Activated CD8-positive, alpha-beta memory T cell treated with anti-CD3 and anti-CD28 coated beads for 36 hours (primary cell): ENCODE measurements at regions not wholly inside any gene's neighbourhood (a gene's known extent, or its start where the extent isn't known, plus 50 kb on each side); places are given as distances from the start of the nearest gene placed in this dataset.
"Not testable (repeated sequence)": the region's sequence is repeated elsewhere in the genome, so short reads cannot be mapped to it uniquely, and the experiment has no call there.

Source experiments
- CTCF ChIA-PET: fragments of 350-600 bp; sonication (Branson Sonifier 250); formaldehyde crosslinking; loops from one replicate; lab custom pipeline; 2021; ENCODE audit warnings: antibody characterized with exemption; lab: Charles Lee
- POLR2A ChIA-PET: fragments of 350-600 bp; sonication (Branson Sonifier 250); formaldehyde crosslinking; loops from one replicate; lab custom pipeline; 2021; ENCODE audit warnings: antibody characterized with exemption; lab: Charles Lee

- CTCF ChIA-PET, POLR2A ChIA-PET: not testable (repeated sequence)
These were observed 74.4 kb upstream of the RTN4 start for GRCh38 chr2:55124682-55125081.

DNA sequence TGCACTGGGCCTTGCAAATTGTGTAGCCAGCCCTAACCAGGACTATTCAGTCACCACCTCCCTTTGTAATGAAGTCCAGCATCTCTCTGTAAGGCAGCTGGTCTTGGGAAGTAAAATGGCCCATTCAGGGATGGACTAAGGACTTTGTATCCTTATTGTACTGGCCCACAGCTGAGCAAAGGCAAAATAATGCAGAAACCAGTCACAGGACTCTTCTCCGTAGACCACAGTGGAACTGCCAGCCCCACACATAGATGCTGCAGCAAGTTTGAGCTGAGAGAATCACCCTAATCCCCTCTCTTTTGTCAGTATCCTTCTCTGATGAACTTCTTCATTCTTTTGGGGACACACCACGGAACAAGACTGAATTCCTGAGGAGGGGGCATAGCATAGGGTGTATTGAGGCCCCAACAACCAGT lies 73.6 kb upstream of the RTN4 start:
- ChIA-PET CTCF (no interaction called here), POLR2A (no interaction called here)

GRCh38 chr2:55120634-55121359 lies 70.5 kb upstream of the RTN4 start:
- CTCF ChIA-PET, result no interaction called here
- POLR2A ChIA-PET, result no interaction called here

DNA sequence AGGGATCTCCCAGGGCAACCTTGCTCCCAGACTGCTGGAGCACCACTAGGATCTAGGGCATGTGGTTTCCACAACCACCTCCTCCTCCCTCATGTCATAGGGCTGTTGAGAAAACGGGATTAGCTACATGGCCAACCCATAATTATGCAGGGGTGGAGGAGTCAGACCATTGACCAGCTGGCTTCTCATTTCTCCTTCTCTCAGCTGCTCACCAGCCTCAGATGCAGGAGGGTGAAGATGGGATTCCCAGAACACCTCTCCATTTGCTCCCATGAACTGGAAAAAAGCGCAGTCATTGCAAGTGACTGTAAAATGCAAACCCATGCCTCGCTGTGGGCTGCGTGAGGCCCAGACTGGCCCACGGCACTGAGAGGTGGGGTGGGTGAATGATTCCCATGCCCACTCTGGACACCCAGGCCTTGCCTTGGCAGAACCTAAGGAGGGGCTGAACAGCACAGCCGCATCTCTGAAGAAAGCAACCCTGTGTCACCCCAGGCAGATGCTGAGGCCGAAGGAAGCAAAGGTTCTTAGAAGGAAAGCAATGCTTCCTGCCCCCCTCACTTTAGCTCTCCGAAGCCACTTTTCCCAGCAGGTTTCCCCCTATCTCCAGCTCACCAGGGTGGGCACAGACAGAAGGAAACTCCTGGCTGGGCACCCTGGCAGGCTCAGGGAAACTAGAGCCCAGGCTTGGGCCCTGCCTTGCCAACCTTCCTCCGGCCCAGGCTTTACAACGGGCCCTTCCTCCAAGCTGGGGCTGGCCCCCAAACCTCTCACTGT lies 69.6 kb upstream of the RTN4 start:
- ChIA-PET POLR2A (no interaction called here), CTCF (no interaction called here)

- ChIA-PET CTCF (no interaction called here), POLR2A (no interaction called here)
These were observed 68.4 kb upstream of the RTN4 start for GRCh38 chr2:55118643-55119083.

GRCh38 chr2:55116966-55117365 lies 66.7 kb upstream of the RTN4 start:
- ChIA-PET POLR2A (no interaction called here), CTCF (interaction anchor here (0.6 kb wide), 1 partner anchor 353 kb away, joined by 3 read pairs; no protein-coding TSS in a partner anchor)

DNA sequence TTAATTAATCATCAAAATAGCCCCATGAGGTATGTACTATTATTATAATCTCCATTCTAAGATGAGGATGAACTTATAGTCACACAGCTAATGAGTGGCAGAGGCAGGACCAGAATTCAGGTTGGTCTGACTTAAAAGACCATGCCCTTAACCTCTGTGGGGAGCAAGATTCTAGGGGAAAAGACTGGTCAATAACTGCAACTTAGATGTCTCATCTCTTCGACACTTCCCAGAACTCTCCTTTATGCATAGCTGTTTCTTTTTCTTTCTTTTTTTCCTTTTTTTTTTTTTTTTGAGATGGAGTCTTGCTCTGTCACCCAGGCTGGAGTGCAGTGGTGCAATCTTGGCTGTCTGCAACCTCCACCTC lies 66.3 kb upstream of the RTN4 start:
- POLR2A ChIA-PET, result no interaction called here
- CTCF ChIA-PET, result no interaction called here

- ChIA-PET CTCF (no interaction called here), POLR2A (interaction anchor here (0.6 kb wide), 1 partner anchor 95 kb away, joined by 5 read pairs; no protein-coding TSS in a partner anchor)
These were observed 65.7 kb upstream of the RTN4 start for GRCh38 chr2:55115761-55116597.

DNA sequence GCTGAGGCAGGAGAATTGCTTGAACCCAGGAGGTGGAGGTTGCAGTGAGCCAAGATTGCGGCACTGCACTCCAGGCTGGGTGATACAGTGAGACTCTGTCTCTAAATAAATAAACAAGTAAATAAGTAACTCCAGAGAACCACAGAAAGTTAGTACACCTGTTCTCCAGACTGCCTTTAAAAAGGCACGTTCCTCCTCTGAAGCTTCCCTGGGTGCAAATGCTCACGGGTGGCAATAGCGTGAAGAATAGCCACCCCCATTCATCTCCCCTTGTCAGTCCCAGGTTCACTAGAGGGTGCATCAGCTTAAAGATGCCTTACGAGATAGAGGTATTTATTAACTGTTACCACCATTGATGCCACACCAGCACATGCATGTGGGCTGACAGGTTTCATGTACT lies 64.3 kb upstream of the RTN4 start:
- POLR2A ChIA-PET, result no interaction called here
- CTCF ChIA-PET, result no interaction called here

- POLR2A ChIA-PET, result no interaction called here
- CTCF ChIA-PET, result no interaction called here
These were observed 63.8 kb upstream of the RTN4 start for GRCh38 chr2:55114082-55114481.

GRCh38 chr2:55112229-55113031 lies 62.2 kb upstream of the RTN4 start:
- ChIA-PET CTCF (no interaction called here), POLR2A (no interaction called here)

- ChIA-PET CTCF (no interaction called here), POLR2A (no interaction called here)
These were observed 61.4 kb upstream of the RTN4 start for GRCh38 chr2:55111570-55112228.

- POLR2A ChIA-PET, result no interaction called here
- CTCF ChIA-PET, result no interaction called here
These were observed 60.9 kb upstream of the RTN4 start for GRCh38 chr2:55111230-55111569.

- ChIA-PET POLR2A (no interaction called here), CTCF (no interaction called here)
These were observed 59.1 kb upstream of the RTN4 start for GRCh38 chr2:55109219-55109891.

DNA sequence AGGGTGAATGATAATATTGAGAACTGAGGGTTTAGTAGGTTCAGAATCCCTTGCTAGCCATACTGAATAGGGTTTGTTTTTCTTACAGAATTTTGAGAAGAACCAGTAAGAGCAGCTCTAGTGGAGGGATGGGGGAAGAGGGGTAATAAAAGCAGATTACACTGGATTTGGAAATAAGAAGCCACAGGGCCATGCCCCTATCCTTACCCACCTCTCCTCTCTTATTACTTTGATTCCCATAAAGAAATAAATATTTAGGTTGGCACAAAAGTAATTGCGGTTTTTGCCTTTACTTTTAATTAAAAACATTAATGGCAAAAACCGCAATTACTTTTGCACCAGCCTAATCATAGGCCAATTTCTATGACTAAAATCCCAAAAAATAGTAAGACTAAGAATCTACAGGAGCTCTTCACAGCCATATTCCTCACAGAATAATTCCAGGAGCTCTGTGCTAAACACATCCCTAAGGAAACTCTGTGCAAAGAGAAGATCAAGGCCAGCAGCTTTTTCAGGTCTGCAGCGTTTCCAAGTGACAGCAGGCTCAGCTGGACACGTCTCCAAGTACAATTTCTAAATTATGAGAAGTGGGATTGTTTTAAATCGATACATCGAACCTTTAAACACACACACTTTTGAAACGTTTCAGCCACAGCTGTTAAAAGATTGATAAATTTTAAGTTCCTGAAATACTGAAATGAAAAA lies 58.4 kb upstream of the RTN4 start:
- POLR2A ChIA-PET, result no interaction called here
- CTCF ChIA-PET, result no interaction called here

DNA sequence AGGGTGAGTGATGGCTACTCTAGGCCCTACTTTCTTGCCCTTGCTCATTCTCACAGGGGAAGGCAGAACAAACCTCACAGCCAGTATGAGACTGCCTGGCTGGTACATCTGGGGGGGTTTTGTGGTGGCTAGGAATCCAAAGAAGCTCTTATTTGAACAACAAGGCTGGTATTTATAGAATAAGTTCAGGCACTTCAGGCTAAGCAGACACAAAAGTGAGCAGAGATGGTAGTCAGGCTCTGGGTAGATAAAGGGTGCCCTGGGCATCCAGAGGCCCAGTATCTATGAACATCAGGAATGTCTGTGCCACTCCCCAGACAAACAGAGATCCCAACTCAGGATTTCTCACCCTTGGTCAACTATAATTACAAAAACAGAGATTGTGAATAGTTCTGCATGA lies 57.2 kb upstream of the RTN4 start:
- CTCF ChIA-PET, result interaction anchor here (0.7 kb wide), 1 partner anchor 160 kb away, joined by 6 read pairs; no protein-coding TSS in a partner anchor
- POLR2A ChIA-PET, result no interaction called here

- CTCF ChIA-PET, result no interaction called here
- POLR2A ChIA-PET, result no interaction called here
These were observed 55.9 kb upstream of the RTN4 start for GRCh38 chr2:55106148-55106547.

GRCh38 chr2:55105456-55105855 lies 55.2 kb upstream of the RTN4 start:
- ChIA-PET CTCF (no interaction called here), POLR2A (no interaction called here)
